Jurkat, Clone E6-1 (cell line): ENCODE measurements at regions not wholly inside any gene's neighbourhood (a gene's known extent, or its start where the extent isn't known, plus 50 kb on each side); places are given as distances from the start of the nearest gene placed in this dataset.

Source experiments
- DNase-seq: peaks from one replicate; pipeline ENCODE4 v3.0.0-alpha.2; 2011; ENCODE audit warnings: low read depth, low spot score
- H3K4me3 ChIP-seq: 2 replicates; pipeline ENCODE4 v1.5.1; 2011; ENCODE audit warnings: mild to moderate bottlenecking, low read length, control low read depth, moderate library complexity

DNA sequence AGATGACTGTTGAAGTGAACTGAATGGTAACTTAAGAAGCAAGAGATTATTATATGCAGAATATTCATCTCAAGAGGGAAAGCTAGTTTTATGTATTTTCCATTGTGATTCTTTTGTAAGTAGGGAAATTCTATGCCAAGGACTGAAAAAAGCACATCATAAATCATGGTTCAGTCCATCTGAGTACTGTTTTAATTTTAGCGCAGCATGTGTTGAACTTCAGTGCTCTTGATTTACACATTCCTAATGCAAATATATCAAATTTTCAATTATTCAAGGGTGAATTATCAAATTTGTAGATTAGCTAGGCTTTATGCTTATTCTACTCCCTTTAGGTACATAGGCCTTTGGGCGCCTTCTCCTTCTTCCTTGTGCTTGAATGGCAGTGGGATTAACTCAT lies 50.3 kb upstream of the TCF12 start:
- H3K4me3 ChIP-seq = no peak overlapping the region
- no peak for DNase-seq

- H3K4me3 ChIP-seq = no peak overlapping the region
- no peak for DNase-seq
Observed at GRCh38 chr15:56866803-56867202, 51.6 kb upstream of the TCF12 start.

GRCh38 chr15:56857828-56858227 lies 60.6 kb upstream of the TCF12 start:
- no peak for DNase-seq

GRCh38 chr15:56856934-56857333 lies 61.5 kb upstream of the TCF12 start:
- no peak for DNase-seq
- no peak overlapping the region for H3K4me3 ChIP-seq

More at GRCh38 chr15:56857828-56858227, 60.6 kb upstream of the TCF12 start:
- H3K4me3 ChIP-seq = no peak overlapping the region

- DNase-seq = no peak
- no peak overlapping the region for H3K4me3 ChIP-seq
Observed at GRCh38 chr15:56844892-56845291, 73.6 kb upstream of the TCF12 start.

DNA sequence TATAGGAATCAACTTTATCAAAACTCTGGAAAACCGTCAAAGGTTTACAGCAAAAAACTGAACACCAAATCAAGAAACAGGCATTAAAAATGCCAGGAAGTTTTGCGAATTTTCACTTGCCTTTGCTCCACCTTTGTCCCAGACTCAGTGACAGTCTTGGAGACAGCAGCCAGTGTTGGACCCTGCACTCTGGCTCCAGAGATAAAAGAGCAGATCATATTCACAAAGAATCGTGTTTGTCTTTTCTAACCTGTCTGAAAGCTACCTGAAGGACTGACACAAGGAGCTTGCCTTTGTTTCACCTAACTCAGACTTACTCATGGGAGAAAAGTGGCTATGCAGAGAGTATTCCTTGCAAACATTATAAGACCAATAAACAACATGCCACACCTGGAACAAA lies 74.0 kb upstream of the TCF12 start:
- H3K4me3 ChIP-seq = no peak overlapping the region
- DNase-seq = no peak

DNA sequence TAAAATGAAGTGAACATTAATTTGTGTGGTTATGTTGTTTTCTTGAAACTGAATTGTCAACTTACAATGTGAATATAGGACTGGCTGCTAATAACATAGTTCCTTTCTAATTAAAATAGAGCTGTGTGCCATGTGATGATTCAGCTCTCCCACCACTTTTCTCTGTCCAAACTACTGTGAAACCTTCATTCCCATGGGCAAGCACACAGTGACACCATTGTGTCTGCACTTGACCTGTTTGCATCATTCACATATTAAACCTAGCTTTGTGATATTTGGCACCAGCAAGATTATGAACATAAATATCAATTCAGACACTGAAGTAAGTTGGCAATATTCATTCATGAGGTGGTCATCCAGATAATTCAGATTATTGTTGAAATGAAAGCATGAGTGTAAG lies 78.8 kb upstream of the TCF12 start:
- no peak overlapping the region for H3K4me3 ChIP-seq
- no peak for DNase-seq

DNA sequence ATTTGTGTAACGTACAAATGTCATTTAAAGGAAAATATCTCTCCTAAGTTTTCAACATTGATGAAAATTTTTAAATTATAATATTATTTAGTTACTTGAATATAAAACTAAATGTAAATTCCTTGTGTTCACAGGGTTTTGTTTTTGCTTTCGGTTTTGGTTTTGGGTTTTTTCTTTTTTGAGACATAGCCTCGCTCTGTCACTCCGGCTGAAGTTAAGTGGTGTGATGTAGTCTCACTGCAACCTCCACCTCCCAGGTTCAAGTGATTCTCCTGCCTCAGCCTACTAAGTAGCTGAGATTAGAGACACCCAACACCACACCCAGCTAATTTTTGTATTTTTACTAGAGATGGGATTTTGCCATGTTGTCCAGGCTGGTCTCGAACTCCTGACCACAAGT lies 79.3 kb upstream of the TCF12 start:
- peak; percentile 60 for DNase-seq
- no peak overlapping the region for H3K4me3 ChIP-seq

DNA sequence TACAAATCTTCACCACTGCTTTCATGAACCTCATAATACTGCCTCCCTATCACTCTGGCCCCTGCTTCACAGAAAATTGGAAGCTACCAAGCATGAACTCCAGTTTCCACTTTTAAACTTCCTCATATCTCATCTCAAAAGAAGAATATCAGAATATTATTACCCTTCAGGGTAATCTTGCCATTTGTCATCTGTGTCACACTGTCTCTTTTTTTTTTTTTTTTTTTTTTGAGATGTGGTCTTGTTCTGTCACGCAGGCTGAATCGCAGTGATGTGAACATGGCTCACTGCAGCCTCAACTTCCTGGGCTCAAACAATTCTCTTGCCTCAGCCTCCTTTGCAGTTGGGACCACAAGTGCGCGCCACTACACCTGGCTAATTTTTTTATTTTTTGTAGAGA lies 80.4 kb upstream of the TCF12 start:
- H3K4me3 ChIP-seq = no peak overlapping the region
- DNase-seq = peak; percentile 93

DNA sequence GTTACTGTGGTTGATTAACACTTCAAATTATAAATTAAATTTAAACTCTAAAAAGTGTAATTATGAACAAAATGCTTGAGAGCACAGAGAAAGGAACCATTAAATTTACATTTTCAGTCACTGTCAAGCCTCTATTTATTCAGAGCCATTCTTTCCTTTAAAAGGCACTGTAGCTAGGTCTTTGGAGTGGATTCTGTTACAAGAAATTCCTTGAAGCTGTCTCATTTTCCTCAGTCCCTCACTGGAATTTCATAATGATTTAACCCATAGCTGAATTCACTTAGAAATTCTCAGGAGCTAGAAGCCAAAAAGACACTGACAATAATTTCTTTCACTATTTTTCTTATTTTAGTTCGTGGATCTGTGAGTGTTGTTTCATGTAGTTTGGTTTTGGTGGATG lies 81.2 kb upstream of the TCF12 start:
- no peak overlapping the region for H3K4me3 ChIP-seq
- no peak for DNase-seq

DNA sequence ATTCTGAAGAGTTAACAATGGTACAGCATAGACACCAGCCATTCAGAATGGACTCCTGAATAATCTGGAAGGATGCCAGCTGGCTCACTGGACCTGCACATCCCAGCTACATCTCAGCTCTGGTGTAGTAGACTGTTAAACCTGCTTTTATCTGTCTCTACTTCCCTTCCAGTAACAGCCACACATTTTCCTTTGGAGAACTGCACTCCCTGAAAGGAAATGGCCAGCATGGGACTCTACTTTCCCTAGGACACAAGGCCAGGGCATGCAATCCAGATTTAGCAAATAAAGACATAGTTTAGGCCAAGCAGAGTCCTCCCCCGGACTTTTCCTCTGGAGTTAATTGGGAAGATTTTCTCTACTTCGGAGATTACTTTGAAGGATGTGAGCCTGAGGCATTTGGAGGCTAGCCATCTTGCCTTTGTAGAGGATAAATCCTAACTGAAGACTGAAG lies 82.7 kb upstream of the TCF12 start:
- DNase-seq = no peak

GRCh38 chr15:56832125-56832524 lies 86.3 kb upstream of the TCF12 start:
- DNase-seq = no peak
- no peak overlapping the region for H3K4me3 ChIP-seq

More for the DNA sequence above, 82.7 kb upstream of the TCF12 start:
- no peak overlapping the region for H3K4me3 ChIP-seq

GRCh38 chr15:56831467-56832005 lies 86.9 kb upstream of the TCF12 start:
- no peak for DNase-seq
- H3K4me3 ChIP-seq = no peak overlapping the region

DNA sequence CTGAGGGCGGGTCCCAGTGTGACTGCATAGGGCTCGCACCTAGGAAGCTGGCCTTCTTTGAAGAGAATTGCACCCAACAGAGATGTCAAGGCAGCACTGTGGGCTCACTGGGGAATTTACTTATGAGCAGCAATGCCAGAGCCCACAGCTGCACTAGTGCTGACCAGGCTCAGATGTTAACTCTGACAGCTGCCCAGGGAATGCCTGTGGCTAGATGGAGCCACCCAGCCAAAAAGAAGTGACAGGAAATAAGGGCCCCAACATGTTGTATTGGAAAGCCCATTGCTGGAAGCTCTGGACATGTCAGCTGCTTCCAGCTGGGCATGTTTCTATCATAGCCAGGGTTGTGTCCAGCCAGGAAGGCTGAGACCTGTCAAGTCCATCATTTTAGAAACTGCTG lies 90.9 kb upstream of the ZNF280D start:
- no peak for DNase-seq

DNA sequence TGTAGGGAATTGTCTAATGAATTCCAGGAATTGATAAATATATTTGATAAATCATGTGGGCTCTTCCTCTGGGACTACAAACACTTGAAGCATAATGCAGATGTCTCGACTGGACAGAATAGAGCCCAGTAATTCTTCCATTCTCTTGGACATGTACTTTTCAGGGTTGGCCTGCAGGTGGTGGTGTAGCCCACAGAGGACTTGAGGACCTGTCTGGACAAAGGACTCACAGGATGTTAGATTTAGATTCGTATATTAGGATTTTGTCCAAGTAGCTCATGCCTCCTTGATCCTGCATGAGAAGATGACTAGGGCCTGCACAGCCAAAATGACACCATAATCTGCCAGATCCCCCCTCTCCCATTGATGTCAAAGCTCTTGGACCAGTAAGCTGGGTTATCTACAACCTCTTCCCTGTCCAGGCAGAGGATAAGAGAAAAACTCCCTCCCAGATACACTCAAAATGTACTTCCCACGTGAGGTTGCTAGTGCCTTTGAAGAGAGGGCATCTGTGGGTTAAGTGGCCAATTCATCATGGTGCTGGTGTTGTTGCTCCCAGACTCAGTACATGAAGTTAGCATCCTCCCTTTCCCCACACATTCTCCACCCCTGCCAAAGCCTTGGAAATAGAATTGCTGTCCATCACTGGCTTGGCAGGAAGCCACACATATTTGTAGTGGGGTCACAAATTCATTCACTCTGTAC lies 88.6 kb upstream of the ZNF280D start:
- peak; percentile 46 for DNase-seq
- H3K4me3 ChIP-seq = no peak overlapping the region

More for the DNA sequence above, 90.9 kb upstream of the ZNF280D start:
- no peak overlapping the region for H3K4me3 ChIP-seq

DNA sequence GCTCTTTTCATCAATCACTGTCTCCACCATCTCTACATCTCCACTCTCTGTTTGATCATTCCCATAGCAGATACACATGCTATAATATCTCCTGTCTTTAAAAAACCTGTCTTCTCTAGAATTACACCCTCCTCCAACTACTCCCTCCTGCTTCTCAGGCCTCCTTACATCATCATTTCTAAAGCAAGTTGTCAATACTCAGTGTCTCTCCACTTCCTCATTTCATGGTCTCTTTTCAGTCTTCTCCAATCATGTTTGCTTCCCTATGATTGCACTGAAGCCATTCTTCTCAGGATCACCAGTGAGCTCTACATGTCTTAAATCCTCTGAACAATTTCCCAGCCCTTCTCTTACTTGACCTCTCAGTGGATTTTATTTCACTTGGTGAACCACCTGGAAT lies 87.0 kb upstream of the ZNF280D start:
- DNase-seq = no peak
- H3K4me3 ChIP-seq = no peak overlapping the region

DNA sequence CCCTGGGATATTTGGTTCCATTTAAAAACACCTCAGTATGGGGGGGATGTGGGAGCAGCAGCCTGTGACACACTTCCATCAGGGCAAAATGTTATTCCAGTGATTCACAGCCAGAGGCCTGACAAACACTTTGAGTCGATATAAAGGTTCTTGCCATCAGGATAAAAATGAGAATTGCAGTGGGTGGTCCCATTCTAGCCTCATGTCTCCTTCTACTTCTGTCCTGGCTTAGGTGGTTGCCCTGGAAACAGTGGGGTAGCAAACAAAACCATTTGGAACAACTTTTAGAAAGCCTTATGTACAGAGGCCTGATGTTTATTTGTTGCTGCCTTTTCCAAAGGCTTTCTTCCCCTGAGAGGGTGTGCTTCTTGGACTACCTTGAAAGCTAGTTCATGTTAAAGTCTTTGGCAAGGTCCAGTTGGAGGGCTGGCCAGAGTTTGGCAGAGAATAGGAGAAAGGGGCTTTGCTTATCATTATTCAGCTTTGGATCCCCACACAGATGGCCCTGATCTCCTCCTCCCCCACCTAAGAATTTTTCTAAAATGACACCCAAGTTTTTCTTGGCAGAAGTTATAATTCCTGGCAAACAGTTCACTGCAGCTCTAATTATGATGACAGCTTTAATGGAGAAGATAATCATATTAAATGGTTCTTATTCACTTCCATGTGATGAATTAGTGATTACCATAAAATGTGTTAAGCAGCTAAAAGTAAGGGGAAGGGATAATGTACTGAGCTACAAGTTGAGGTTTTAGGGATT lies 84.2 kb upstream of the ZNF280D start:
- no peak for DNase-seq
- no peak overlapping the region for H3K4me3 ChIP-seq

- DNase-seq = no peak
- no peak overlapping the region for H3K4me3 ChIP-seq
Observed at GRCh38 chr15:56816781-56817180, 83.5 kb upstream of the ZNF280D start.

DNA sequence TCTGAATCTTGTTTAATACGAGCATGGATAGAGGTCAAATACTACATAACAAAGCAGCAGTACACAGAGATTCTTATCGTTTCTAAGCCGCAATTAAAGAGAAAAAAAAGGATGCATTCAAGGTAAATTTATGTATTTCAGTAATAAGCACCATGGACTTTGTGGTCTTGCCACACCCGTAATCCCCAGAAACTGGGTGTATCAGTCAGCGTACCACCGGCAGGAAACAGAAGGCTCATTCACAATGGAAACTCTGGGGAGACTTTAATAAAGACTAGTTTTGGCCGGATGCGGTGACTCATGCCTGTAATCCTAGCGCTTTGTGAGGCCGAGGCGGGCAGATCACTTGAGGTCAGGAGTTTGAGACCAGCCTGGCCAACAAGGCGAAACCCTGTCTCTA lies 81.9 kb upstream of the ZNF280D start:
- H3K4me3 ChIP-seq = no peak overlapping the region
- no peak for DNase-seq

GRCh38 chr15:56814429-56814828 lies 81.1 kb upstream of the ZNF280D start:
- no peak for DNase-seq
- H3K4me3 ChIP-seq = no peak overlapping the region
